Effector memory CD8-positive, alpha-beta T cell (primary cell): ENCODE measurements at regions not wholly inside any gene's neighbourhood (a gene's known extent, or its start where the extent isn't known, plus 50 kb on each side); places are given as distances from the start of the nearest gene placed in this dataset.

Experiments
- ATAC-seq: fragments of 150-1000 bp; cut with Tn5 transposase; replicated peaks from 2 replicates; pipeline ENCODE4 v1.10.0; 2021; ENCODE audit warnings: mild to moderate bottlenecking, moderate library complexity
- DNase-seq, 3 experiments: peaks; one replicate each; pipeline ENCODE4 v3.0.0; 2021
- H3K27ac Mint-ChIP-seq, 2 donors: one replicate each; pipeline ENCODE4 v1.8.0; 2022; ENCODE audit warnings: mild to moderate bottlenecking in 2 of 2, mixed read lengths in 2 of 2, moderate library complexity in 2 of 2
- H3K27me3 Mint-ChIP-seq, 2 donors: one replicate each; pipeline ENCODE4 v1.8.0; 2022; ENCODE audit warnings: mixed read lengths in 2 of 2
- H3K36me3 Mint-ChIP-seq: one replicate; pipeline ENCODE4 v1.8.0; 2022; ENCODE audit warnings: mild to moderate bottlenecking, moderate library complexity, mixed read lengths; ENCODE audit not compliant: insufficient read depth
- H3K4me1 Mint-ChIP-seq, 2 donors: one replicate each; pipeline ENCODE4 v1.8.0; 2022; ENCODE audit warnings: low read depth in 2 of 2, mixed read lengths in 2 of 2
- H3K4me3 Mint-ChIP-seq, 2 donors: one replicate each; pipeline ENCODE4 v1.8.0; 2022; ENCODE audit warnings: mild to moderate bottlenecking in 2 of 2, mixed read lengths in 2 of 2, moderate library complexity in 2 of 2
- H3K9me3 Mint-ChIP-seq, 2 donors: one replicate each; pipeline ENCODE4 v1.8.0; 2022; ENCODE audit warnings: mixed read lengths in 2 of 2

- peaks cover 8 to 10% of the 10 kb centered on the region in 2 donors for H3K27me3 Mint-ChIP-seq
- no peaks in the 10 kb centered on the region for H3K4me1 Mint-ChIP-seq
- ATAC-seq: no peak
- no peaks in the 10 kb centered on the region for H3K36me3 Mint-ChIP-seq
- peaks cover 8 to 14% of the 10 kb centered on the region in 2 donors for H3K9me3 Mint-ChIP-seq
- no peak overlapping the region for H3K27ac Mint-ChIP-seq
- DNase-seq: no peak
- H3K4me3 Mint-ChIP-seq: no peak overlapping the region
Observed at GRCh38 chr10:44765299-44765698, 145.8 kb upstream of the TMEM72 start.

GRCh38 chr10:44766631-44767030, 144.5 kb upstream of the TMEM72 start:
- DNase-seq: no peak
- no peak for ATAC-seq
- Mint-ChIP-seq H3K9me3 (peaks cover 8 to 14% of the 10 kb centered on the region in 2 donors), H3K27me3 (peaks cover 13 to 15% of the 10 kb centered on the region in 2 donors), H3K4me1 (no peaks in the 10 kb centered on the region), H3K4me3 (no peak overlapping the region), H3K27ac (no peak overlapping the region), H3K36me3 (no peaks in the 10 kb centered on the region)

DNA sequence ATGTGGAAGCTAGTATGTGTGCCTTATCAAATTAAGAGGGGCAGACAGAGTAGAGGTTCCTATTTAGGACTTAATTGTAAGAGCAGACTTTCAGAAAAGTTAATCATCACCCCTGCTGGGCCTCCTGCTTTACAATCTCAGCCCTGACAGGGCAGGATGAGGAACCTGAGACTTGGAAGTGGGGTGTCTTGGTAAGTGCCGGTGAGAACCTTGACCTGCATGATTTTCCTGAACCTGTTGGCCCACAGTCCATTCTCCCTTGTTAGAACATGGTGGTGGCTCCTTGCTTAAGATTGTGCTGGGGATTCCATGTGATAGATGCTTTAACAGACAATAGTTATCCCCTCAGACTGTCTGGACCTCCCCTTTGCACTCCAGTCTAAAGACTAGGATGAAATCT, 141.7 kb upstream of the TMEM72 start:
- no peak for DNase-seq
- H3K4me3 Mint-ChIP-seq: no peak overlapping the region
- H3K4me1 Mint-ChIP-seq: no peaks in the 10 kb centered on the region
- no peaks in the 10 kb centered on the region for H3K36me3 Mint-ChIP-seq
- ATAC-seq: no peak
- H3K9me3 Mint-ChIP-seq: peaks cover 8 to 14% of the 10 kb centered on the region in 2 donors
- H3K27ac Mint-ChIP-seq: no peak overlapping the region
- H3K27me3 Mint-ChIP-seq: peaks cover 13 to 15% of the 10 kb centered on the region in 2 donors

DNA sequence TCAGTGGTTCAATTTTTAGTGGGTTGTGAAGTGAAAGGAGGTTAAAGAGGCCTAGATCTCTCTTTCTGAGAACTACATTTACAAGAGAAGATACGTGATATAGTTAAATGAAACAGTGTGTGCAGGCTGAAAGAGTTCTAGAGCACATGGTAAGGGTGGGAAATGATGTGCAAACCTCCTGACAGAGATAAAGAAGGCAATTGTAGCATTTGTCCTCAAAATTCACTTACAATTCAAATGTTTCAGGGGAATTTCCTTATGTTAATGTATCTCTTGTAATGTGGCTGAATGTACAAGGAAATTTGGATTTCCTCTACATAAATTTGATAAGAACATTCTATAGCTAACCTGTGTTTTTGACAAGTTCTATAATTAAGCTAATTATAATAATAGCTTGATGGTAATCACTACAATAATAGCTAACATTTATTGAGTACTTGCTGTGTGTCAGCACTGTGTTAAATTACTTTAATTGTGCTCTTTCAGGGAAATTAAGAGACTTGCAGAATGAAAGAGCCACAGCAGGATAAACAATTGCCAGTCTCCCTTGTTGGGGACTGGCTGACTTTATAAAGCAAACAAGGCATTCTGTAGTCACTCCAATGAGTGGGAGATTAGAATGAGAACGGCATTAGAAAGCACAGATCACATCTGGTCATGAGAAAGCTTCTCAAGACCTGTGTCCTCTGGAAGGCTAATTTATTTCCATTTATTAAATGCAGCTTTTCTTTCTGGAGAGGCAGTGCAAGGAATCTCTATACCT, 139.7 kb upstream of the TMEM72 start:
- peaks cover 0 to under 1% of the 10 kb centered on the region in 2 donors for H3K9me3 Mint-ChIP-seq
- H3K4me3 Mint-ChIP-seq: no peak overlapping the region
- no peak overlapping the region for H3K27ac Mint-ChIP-seq
- no peaks in the 10 kb centered on the region for H3K36me3 Mint-ChIP-seq
- no peaks in the 10 kb centered on the region for H3K4me1 Mint-ChIP-seq
- ATAC-seq: no peak
- no peak for DNase-seq
- H3K27me3 Mint-ChIP-seq: peaks cover 13 to 21% of the 10 kb centered on the region in 2 donors

- Mint-ChIP-seq H3K36me3 (no peaks in the 10 kb centered on the region), H3K4me3 (no peak overlapping the region), H3K4me1 (no peaks in the 10 kb centered on the region), H3K27me3 (peaks cover 13 to 21% of the 10 kb centered on the region in 2 donors), H3K9me3 (no peaks in the 10 kb centered on the region), H3K27ac (no peak overlapping the region)
- ATAC-seq: no peak
- DNase-seq: no peak
Observed at GRCh38 chr10:44773565-44773964, 137.6 kb upstream of the TMEM72 start.

DNA sequence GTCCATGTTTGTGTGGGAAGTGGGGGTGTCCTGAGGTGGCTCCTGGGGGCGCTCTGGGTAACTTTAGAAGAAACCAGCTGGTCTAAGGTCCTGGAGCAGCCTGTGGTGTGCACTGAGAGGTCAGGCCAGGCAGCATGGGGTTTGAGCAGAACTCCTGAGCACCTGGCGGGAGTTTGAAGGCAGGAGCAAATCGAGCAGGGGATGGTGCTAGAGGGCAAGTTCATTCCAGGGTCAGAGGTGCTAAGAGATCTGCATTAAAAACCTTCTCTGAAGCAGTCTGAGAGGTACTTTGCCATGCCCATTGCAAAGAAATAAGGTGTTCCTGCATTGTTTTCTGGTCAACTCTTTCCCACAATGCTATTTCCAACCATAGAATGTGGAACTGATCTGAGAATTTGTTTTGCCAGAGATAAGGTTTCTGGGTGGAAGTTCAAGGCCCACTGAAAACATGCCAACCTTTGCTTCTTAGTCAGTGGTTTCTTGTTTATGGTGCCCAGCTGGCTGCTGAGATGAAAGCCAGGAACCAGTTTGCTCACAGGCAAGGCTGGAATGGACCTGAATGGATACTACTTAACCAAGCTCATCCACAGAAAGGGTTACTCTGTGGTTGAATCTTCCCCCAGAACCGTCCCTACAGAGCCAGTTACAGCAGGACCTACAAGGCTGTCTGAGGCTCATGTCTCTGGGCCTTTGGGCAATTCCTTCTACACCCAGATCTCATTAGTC, 136.3 kb upstream of the TMEM72 start:
- DNase-seq: no peak
- H3K4me1 Mint-ChIP-seq: no peaks in the 10 kb centered on the region
- no peak overlapping the region for H3K27ac Mint-ChIP-seq
- H3K27me3 Mint-ChIP-seq: peaks cover 15 to 16% of the 10 kb centered on the region in 2 donors
- no peaks in the 10 kb centered on the region for H3K36me3 Mint-ChIP-seq
- no peak overlapping the region for H3K4me3 Mint-ChIP-seq
- H3K9me3 Mint-ChIP-seq: no peaks in the 10 kb centered on the region
- ATAC-seq: no peak

- peaks cover 10 to 11% of the 10 kb centered on the region in 2 donors for H3K27me3 Mint-ChIP-seq
- H3K36me3 Mint-ChIP-seq: no peaks in the 10 kb centered on the region
- H3K4me1 Mint-ChIP-seq: no peaks in the 10 kb centered on the region
- H3K27ac Mint-ChIP-seq: no peak overlapping the region
- no peaks in the 10 kb centered on the region for H3K9me3 Mint-ChIP-seq
- DNase-seq: no peak
- ATAC-seq: no peak
- no peak overlapping the region for H3K4me3 Mint-ChIP-seq
Observed at GRCh38 chr10:44775402-44775741, 135.8 kb upstream of the TMEM72 start.

- DNase-seq (no peak), ATAC-seq (no peak)
- Mint-ChIP-seq H3K36me3 (no peaks in the 10 kb centered on the region), H3K9me3 (no peaks in the 10 kb centered on the region), H3K4me1 (no peaks in the 10 kb centered on the region), H3K27ac (no peak overlapping the region), H3K27me3 (peaks cover 5 to 11% of the 10 kb centered on the region in 2 donors), H3K4me3 (no peak overlapping the region)
Observed at GRCh38 chr10:44776181-44776580, 135.0 kb upstream of the TMEM72 start.

DNA sequence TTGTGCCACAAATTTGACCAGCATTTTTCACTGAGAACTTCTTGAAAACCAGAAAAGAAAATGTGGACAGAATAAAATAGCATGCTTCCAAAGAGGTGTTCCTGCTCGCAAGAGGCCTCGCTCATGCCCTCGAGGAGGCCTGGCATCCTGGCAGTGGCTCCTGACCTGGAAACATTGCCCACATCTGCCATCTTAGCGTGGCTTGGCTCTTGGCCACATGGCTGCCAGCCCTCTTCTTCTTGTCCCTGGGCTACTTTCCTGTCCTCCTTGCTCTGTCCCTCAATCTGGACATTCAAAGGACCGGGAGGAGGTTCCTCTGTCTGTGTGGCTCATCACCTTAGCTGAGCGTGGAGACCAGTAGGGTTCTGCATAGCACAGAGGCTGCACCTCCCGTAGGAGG, 131.6 kb upstream of the TMEM72 start:
- peak overlapping the region in 1 of 2 donors; percentile 30 for H3K27ac Mint-ChIP-seq
- peaks cover 12 to 23% of the 10 kb centered on the region in 2 donors for H3K27me3 Mint-ChIP-seq
- no peaks in the 10 kb centered on the region for H3K9me3 Mint-ChIP-seq
- H3K4me3 Mint-ChIP-seq: no peak overlapping the region
- H3K36me3 Mint-ChIP-seq: no peaks in the 10 kb centered on the region
- DNase-seq (no peak), ATAC-seq (no peak)
- H3K4me1 Mint-ChIP-seq: no peaks in the 10 kb centered on the region

DNA sequence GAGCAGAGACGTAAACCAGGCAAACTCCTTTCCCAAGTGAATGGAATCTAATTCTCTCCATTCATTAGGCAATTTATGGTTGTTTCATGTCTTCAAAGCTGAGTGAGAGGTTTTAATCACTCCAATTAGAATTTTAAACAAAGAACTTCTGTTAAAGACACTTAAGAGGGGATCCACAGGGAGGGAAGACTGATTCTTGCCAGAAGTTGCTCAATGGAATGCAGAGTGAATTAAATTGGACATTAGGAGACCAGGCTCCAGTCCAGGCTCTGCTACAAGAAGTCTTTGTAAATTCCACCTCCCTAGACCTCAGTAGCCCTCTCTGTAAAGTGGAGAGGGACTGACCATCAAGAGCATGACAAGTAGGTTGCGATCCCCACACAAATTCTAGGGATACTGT, 130.7 kb upstream of the TMEM72 start:
- Mint-ChIP-seq H3K4me3 (no peak overlapping the region), H3K36me3 (no peaks in the 10 kb centered on the region), H3K27me3 (peaks cover 16 to 23% of the 10 kb centered on the region in 2 donors), H3K9me3 (no peaks in the 10 kb centered on the region), H3K27ac (no peak overlapping the region), H3K4me1 (no peaks in the 10 kb centered on the region)
- DNase-seq: no peak
- ATAC-seq: no peak

DNA sequence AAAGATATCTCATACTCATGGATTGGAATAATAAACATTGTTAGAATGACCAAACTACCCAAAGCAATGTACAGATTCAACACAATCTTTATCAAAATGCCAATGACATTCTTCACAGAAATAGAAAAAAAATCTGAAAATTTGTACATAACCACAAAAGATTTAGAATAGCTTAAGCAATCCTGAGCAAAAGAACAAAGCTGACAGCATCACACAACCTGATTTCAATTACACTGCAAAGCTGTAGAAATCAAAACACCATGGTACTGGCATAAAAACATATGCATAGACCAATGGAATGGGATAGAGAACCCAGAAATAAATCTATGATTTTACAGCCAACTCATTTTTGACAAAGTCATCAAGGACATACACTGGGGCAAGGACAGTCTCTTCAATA, 130.0 kb upstream of the TMEM72 start:
- DNase-seq (no peak), ATAC-seq (no peak)
- H3K36me3 Mint-ChIP-seq: no peaks in the 10 kb centered on the region
- no peaks in the 10 kb centered on the region for H3K9me3 Mint-ChIP-seq
- H3K4me3 Mint-ChIP-seq: no peak overlapping the region
- no peaks in the 10 kb centered on the region for H3K4me1 Mint-ChIP-seq
- no peak overlapping the region for H3K27ac Mint-ChIP-seq
- peaks cover 15 to 23% of the 10 kb centered on the region in 2 donors for H3K27me3 Mint-ChIP-seq

DNA sequence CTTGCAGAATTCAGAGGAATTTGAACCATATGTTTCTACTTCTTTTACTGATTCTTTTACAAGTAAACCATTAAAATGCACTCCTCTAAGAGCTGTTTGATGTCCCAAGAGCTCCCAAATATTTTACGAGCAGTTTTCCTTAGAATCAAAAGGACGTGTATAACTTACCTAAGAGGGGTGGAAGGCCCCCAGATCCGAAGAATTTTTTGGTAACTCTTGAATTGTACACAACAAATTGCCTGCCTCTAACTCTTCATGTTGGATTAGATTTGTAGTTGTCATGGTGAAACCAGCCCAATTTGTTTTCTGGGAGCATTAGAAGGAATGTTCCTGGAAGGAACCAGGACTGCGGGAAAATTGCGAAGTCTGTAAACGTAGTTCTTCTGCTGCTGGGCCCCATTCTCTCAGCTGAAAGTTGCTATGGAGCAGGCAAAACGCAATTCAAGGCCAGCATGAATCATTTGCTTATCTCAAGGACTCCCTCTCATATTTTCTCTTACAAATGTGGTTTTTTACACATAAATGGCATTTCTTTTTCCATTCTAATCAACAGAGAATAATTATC, 124.8 kb upstream of the TMEM72 start:
- H3K36me3 Mint-ChIP-seq: no peaks in the 10 kb centered on the region
- H3K4me3 Mint-ChIP-seq: no peak overlapping the region
- H3K9me3 Mint-ChIP-seq: no peaks in the 10 kb centered on the region
- no peak for ATAC-seq
- no peak for DNase-seq
- no peak overlapping the region for H3K27ac Mint-ChIP-seq
- peaks cover 26 to 46% of the 10 kb centered on the region in 2 donors for H3K27me3 Mint-ChIP-seq
- no peaks in the 10 kb centered on the region for H3K4me1 Mint-ChIP-seq

DNA sequence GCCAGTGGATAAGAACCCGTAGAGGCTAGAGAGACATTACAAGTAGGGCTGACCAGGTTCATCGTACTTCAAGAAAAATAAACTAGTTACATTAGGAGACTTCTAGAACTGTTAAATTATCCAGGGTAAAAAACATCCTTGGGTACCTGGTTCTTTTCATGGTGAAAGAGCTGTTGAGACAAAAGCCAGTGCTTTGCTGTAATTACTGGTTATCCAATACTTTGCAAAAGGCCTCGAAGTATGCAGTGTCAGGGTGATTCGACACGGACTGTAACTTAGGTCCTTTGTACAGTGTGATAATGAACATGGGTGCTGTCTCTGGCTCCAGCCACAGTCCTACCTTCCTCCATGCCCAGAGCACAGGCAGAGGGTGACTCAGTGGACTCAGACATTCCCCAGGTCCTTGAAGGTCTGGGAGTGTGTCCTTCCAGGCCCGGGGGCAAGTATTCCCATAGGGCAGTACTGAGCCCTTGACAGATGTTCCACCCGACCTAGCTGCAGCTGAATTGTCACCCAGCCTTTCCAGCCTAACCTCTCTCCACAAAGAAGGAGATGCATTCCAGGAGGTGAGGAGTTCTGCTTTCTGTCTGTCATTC, 123.6 kb upstream of the TMEM72 start:
- ATAC-seq: no peak
- Mint-ChIP-seq H3K27me3 (peaks cover 24 to 51% of the 10 kb centered on the region in 2 donors), H3K27ac (no peak overlapping the region), H3K4me3 (no peak overlapping the region), H3K36me3 (no peaks in the 10 kb centered on the region), H3K4me1 (no peaks in the 10 kb centered on the region), H3K9me3 (no peaks in the 10 kb centered on the region)
- DNase-seq: no peak
